Panc1 (cell line): ENCODE measurements at regions not wholly inside any gene's neighbourhood (a gene's known extent, or its start where the extent isn't known, plus 50 kb on each side); places are given as distances from the start of the nearest gene placed in this dataset.

ENCODE experiments used
- CTCF ChIP-seq: fragments of 450-650 bp; IDR thresholded peaks from 2 replicates; pipeline ENCODE4 v1.5.1; 2017; ENCODE audit warnings: mild to moderate bottlenecking
- POLR2AphosphoS5 ChIP-seq: IDR thresholded peaks from 2 replicates; pipeline ENCODE4 v1.6.1; 2012; ENCODE audit warnings: mild to moderate bottlenecking, low read depth, low read length, moderate library complexity
- REST ChIP-seq, 2 experiments: IDR thresholded peaks; 2 replicates each; pipeline ENCODE4 v1.6.1; 2011 to 2012; ENCODE audit warnings: low read depth in 2 of 2, control low read depth in 1 of 2, low read length in 1 of 2, mild to moderate bottlenecking in 1 of 2, moderate library complexity in 1 of 2; ENCODE audit not compliant: insufficient read depth in 1 of 2
- SIN3A ChIP-seq: IDR thresholded peaks from 2 replicates; pipeline ENCODE4 v1.6.1; 2012; ENCODE audit warnings: low read depth, mild to moderate bottlenecking, low read length, moderate library complexity, borderline replicate concordance; ENCODE audit not compliant: insufficient read depth
- TCF7L2 ChIP-seq: IDR thresholded peaks from 2 replicates; pipeline ENCODE4 v1.6.1; 2011; ENCODE audit warnings: mild to moderate bottlenecking, low read depth, low read length, inconsistent platforms

GRCh38 chr9:108296056-108296455 lies 559.7 kb downstream of the ACTL7B start:
- TF ChIP-seq CTCF (no peak), POLR2AphosphoS5 (no peak), REST (IDR thresholded peaks at IDR 0.05; ENCODE audit: insufficient read depth in 1 of 2, low read depth in 2 of 2, low read length in 1 of 2) (no peak), SIN3A (no peak), TCF7L2 (no peak)
